IPS-18c (cell line): ENCODE measurements at regions not wholly inside any gene's neighbourhood (a gene's known extent, or its start where the extent isn't known, plus 50 kb on each side); places are given as distances from the start of the nearest gene placed in this dataset.

ENCODE experiments used
- H3K4me3 ChIP-seq: 2 replicates; pipeline ENCODE4 v1.7.0; 2013; ENCODE audit warnings: low read depth, mild to moderate bottlenecking, low read length, moderate library complexity; ENCODE audit not compliant: insufficient read depth
- H3K9me3 ChIP-seq: one replicate; pipeline ENCODE4 v1.6.1; 2013; ENCODE audit warnings: mild to moderate bottlenecking, low read length, moderate library complexity; ENCODE audit not compliant: control insufficient read depth, insufficient read depth

GRCh38 chr11:81920205-81920604 lies 813.5 kb downstream of the FAM181B start:
- Histone ChIP-seq H3K9me3 (no peaks in the 10 kb centered on the region), H3K4me3 (no peak overlapping the region)

GRCh38 chr11:81916451-81916850 lies 817.2 kb downstream of the FAM181B start:
- Histone ChIP-seq H3K9me3 (no peaks in the 10 kb centered on the region), H3K4me3 (no peak overlapping the region)

GRCh38 chr11:81915045-81915444 lies 818.6 kb downstream of the FAM181B start:
- Histone ChIP-seq H3K9me3 (no peaks in the 10 kb centered on the region), H3K4me3 (no peak overlapping the region)

- Histone ChIP-seq H3K4me3 (no peak overlapping the region), H3K9me3 (no peaks in the 10 kb centered on the region)
Measured at GRCh38 chr11:81913793-81914192, 819.9 kb downstream of the FAM181B start.

- no peak overlapping the region for H3K4me3 ChIP-seq
Measured at GRCh38 chr11:81907996-81908395, 825.7 kb downstream of the FAM181B start.

GRCh38 chr11:81899156-81899555 lies 834.5 kb downstream of the FAM181B start:
- no peak overlapping the region for H3K4me3 ChIP-seq
- H3K9me3 ChIP-seq = peaks cover 2% of the 10 kb centered on the region

More at GRCh38 chr11:81907996-81908395, 825.7 kb downstream of the FAM181B start:
- H3K9me3 ChIP-seq = no peaks in the 10 kb centered on the region

- Histone ChIP-seq H3K9me3 (peaks cover 2% of the 10 kb centered on the region), H3K4me3 (no peak overlapping the region)
Measured at GRCh38 chr11:81897639-81898038, 836.0 kb downstream of the FAM181B start.

- H3K9me3 ChIP-seq = no peaks in the 10 kb centered on the region
- no peak overlapping the region for H3K4me3 ChIP-seq
Measured at GRCh38 chr11:81895258-81895657, 838.4 kb downstream of the FAM181B start.

GRCh38 chr11:81892770-81893635 lies 840.7 kb downstream of the FAM181B start:
- H3K9me3 ChIP-seq = no peaks in the 10 kb centered on the region
- H3K4me3 ChIP-seq = no peak overlapping the region

- no peaks in the 10 kb centered on the region for H3K9me3 ChIP-seq
Measured at GRCh38 chr11:81888391-81888790, 845.3 kb downstream of the FAM181B start.

GRCh38 chr11:81887671-81888070 lies 846.0 kb downstream of the FAM181B start:
- no peak overlapping the region for H3K4me3 ChIP-seq
- H3K9me3 ChIP-seq = no peaks in the 10 kb centered on the region

More at GRCh38 chr11:81888391-81888790, 845.3 kb downstream of the FAM181B start:
- H3K4me3 ChIP-seq = no peak overlapping the region

GRCh38 chr11:81886406-81887075 lies 847.1 kb downstream of the FAM181B start:
- H3K9me3 ChIP-seq = no peaks in the 10 kb centered on the region
- H3K4me3 ChIP-seq = no peak overlapping the region

GRCh38 chr11:81874635-81875034 lies 859.0 kb downstream of the FAM181B start:
- no peak overlapping the region for H3K4me3 ChIP-seq
- no peaks in the 10 kb centered on the region for H3K9me3 ChIP-seq

GRCh38 chr11:81870815-81871214 lies 862.8 kb downstream of the FAM181B start:
- no peaks in the 10 kb centered on the region for H3K9me3 ChIP-seq
- no peak overlapping the region for H3K4me3 ChIP-seq

- Histone ChIP-seq H3K4me3 (no peak overlapping the region), H3K9me3 (no peaks in the 10 kb centered on the region)
Measured at GRCh38 chr11:81870066-81870412, 863.6 kb downstream of the FAM181B start.

GRCh38 chr11:81869351-81870065 lies 864.2 kb downstream of the FAM181B start:
- Histone ChIP-seq H3K9me3 (no peaks in the 10 kb centered on the region), H3K4me3 (no peak overlapping the region)

GRCh38 chr11:81866896-81867295 lies 866.8 kb downstream of the FAM181B start:
- H3K4me3 ChIP-seq = no peak overlapping the region
- H3K9me3 ChIP-seq = no peaks in the 10 kb centered on the region

GRCh38 chr11:81857386-81857785 lies 876.3 kb downstream of the FAM181B start:
- Histone ChIP-seq H3K9me3 (no peaks in the 10 kb centered on the region), H3K4me3 (no peak overlapping the region)
